Adipocyte (in vitro differentiated cells): ENCODE measurements at regions not wholly inside any gene's neighbourhood (a gene's known extent, or its start where the extent isn't known, plus 50 kb on each side); places are given as distances from the start of the nearest gene placed in this dataset.

Experiments used
- DNase-seq: peaks from one replicate; pipeline ENCODE4 v3.0.0-alpha.2; 2015; ENCODE audit warnings: low read depth
- H3K27me3 ChIP-seq: replicated peaks from 2 replicates; pipeline ENCODE4 v1.7.0; 2013; ENCODE audit warnings: mild to moderate bottlenecking, low read length, moderate library complexity; ENCODE audit not compliant: control insufficient read depth, insufficient read depth
- H3K36me3 ChIP-seq: 2 replicates; pipeline ENCODE4 v1.7.0; 2013; ENCODE audit warnings: low read length, mild to moderate bottlenecking, moderate library complexity; ENCODE audit not compliant: control insufficient read depth, insufficient read depth, severe bottlenecking
- H3K4me1 ChIP-seq: 2 replicates; pipeline ENCODE4 v1.7.0; 2013; ENCODE audit warnings: mild to moderate bottlenecking, low read length, moderate library complexity; ENCODE audit not compliant: control insufficient read depth, insufficient read depth
- H3K4me3 ChIP-seq: 2 replicates; pipeline ENCODE4 v1.7.0; 2013; ENCODE audit warnings: mild to moderate bottlenecking, low read length, moderate library complexity
- H3K9ac ChIP-seq: 2 replicates; pipeline ENCODE4 v1.7.0; 2013; ENCODE audit warnings: mild to moderate bottlenecking, low read length, moderate library complexity
- H3K9me3 ChIP-seq: 2 replicates; pipeline ENCODE4 v1.7.0; 2013; ENCODE audit warnings: mild to moderate bottlenecking, low read length, moderate library complexity; ENCODE audit not compliant: control insufficient read depth

- no peaks in the 10 kb centered on the region for H3K36me3 ChIP-seq
- no peaks in the 10 kb centered on the region for H3K27me3 ChIP-seq
- H3K9me3 ChIP-seq, result peaks cover 16% of the 10 kb centered on the region
- peaks cover 36% of the 10 kb centered on the region for H3K4me1 ChIP-seq
- H3K4me3 ChIP-seq, result no peak overlapping the region
- H3K9ac ChIP-seq, result peak overlapping the region; percentile 80
- no peak for DNase-seq
These were observed 147.5 kb upstream of the ID2 start for GRCh38 chr2:8534386-8534728.

GRCh38 chr2:8534729-8535468 lies 147.0 kb upstream of the ID2 start:
- Histone ChIP-seq H3K27me3 (no peaks in the 10 kb centered on the region), H3K9me3 (peaks cover 16% of the 10 kb centered on the region), H3K4me1 (peaks cover 42% of the 10 kb centered on the region), H3K4me3 (peak overlapping the region; percentile 34), H3K36me3 (no peaks in the 10 kb centered on the region), H3K9ac (peak overlapping the region; percentile 80)
- DNase-seq, result peak; percentile 67

- DNase-seq, result no peak
- no peaks in the 10 kb centered on the region for H3K36me3 ChIP-seq
- peak overlapping the region; percentile 34 for H3K4me3 ChIP-seq
- peaks cover 3% of the 10 kb centered on the region for H3K27me3 ChIP-seq
- peaks cover 47% of the 10 kb centered on the region for H3K4me1 ChIP-seq
- H3K9ac ChIP-seq, result peak overlapping the region; percentile 71
- H3K9me3 ChIP-seq, result peaks cover 16% of the 10 kb centered on the region
These were observed 146.4 kb upstream of the ID2 start for GRCh38 chr2:8535469-8535795.

- peak overlapping the region; percentile 34 for H3K4me3 ChIP-seq
- H3K9ac ChIP-seq, result peak overlapping the region; percentile 71
- no peak for DNase-seq
- H3K36me3 ChIP-seq, result no peaks in the 10 kb centered on the region
- H3K9me3 ChIP-seq, result peaks cover 12% of the 10 kb centered on the region
- peaks cover 5% of the 10 kb centered on the region for H3K27me3 ChIP-seq
- peaks cover 47% of the 10 kb centered on the region for H3K4me1 ChIP-seq
These were observed 145.8 kb upstream of the ID2 start for GRCh38 chr2:8535821-8536685.

- H3K9me3 ChIP-seq, result peaks cover 3% of the 10 kb centered on the region
- peaks cover 47% of the 10 kb centered on the region for H3K4me1 ChIP-seq
- peaks cover 5% of the 10 kb centered on the region for H3K27me3 ChIP-seq
- DNase-seq, result no peak
- H3K36me3 ChIP-seq, result no peaks in the 10 kb centered on the region
- peak overlapping the region; percentile 18 for H3K9ac ChIP-seq
- no peak overlapping the region for H3K4me3 ChIP-seq
These were observed 144.9 kb upstream of the ID2 start for GRCh38 chr2:8536686-8537561.

GRCh38 chr2:8537562-8538155 lies 144.2 kb upstream of the ID2 start:
- Histone ChIP-seq H3K27me3 (peaks cover 5% of the 10 kb centered on the region), H3K4me1 (peaks cover 49% of the 10 kb centered on the region), H3K36me3 (no peaks in the 10 kb centered on the region), H3K9me3 (no peaks in the 10 kb centered on the region), H3K9ac (peak overlapping the region; percentile 18), H3K4me3 (no peak overlapping the region)
- no peak for DNase-seq

- Histone ChIP-seq H3K27me3 (peaks cover 5% of the 10 kb centered on the region), H3K4me3 (no peak overlapping the region), H3K4me1 (peaks cover 58% of the 10 kb centered on the region), H3K9me3 (no peaks in the 10 kb centered on the region), H3K36me3 (no peaks in the 10 kb centered on the region), H3K9ac (no peak overlapping the region)
- no peak for DNase-seq
These were observed 143.3 kb upstream of the ID2 start for GRCh38 chr2:8538531-8538930.

GRCh38 chr2:8538931-8539621 lies 142.8 kb upstream of the ID2 start:
- H3K4me3 ChIP-seq, result no peak overlapping the region
- no peaks in the 10 kb centered on the region for H3K9me3 ChIP-seq
- peaks cover 63% of the 10 kb centered on the region for H3K4me1 ChIP-seq
- peaks cover 5% of the 10 kb centered on the region for H3K27me3 ChIP-seq
- H3K9ac ChIP-seq, result no peak overlapping the region
- no peak for DNase-seq
- no peaks in the 10 kb centered on the region for H3K36me3 ChIP-seq

GRCh38 chr2:8539743-8540551 lies 141.9 kb upstream of the ID2 start:
- no peak overlapping the region for H3K9ac ChIP-seq
- H3K4me1 ChIP-seq, result peaks cover 63% of the 10 kb centered on the region
- no peak overlapping the region for H3K4me3 ChIP-seq
- no peaks in the 10 kb centered on the region for H3K9me3 ChIP-seq
- H3K36me3 ChIP-seq, result no peaks in the 10 kb centered on the region
- no peak for DNase-seq
- H3K27me3 ChIP-seq, result peaks cover 5% of the 10 kb centered on the region

- no peak for DNase-seq
- Histone ChIP-seq H3K4me3 (no peak overlapping the region), H3K27me3 (peaks cover 5% of the 10 kb centered on the region), H3K4me1 (peaks cover 56% of the 10 kb centered on the region), H3K9me3 (no peaks in the 10 kb centered on the region), H3K36me3 (no peaks in the 10 kb centered on the region), H3K9ac (no peak overlapping the region)
These were observed 141.3 kb upstream of the ID2 start for GRCh38 chr2:8540552-8541055.
